DOHH2 (cell line): ENCODE measurements at regions not wholly inside any gene's neighbourhood (a gene's known extent, or its start where the extent isn't known, plus 50 kb on each side); places are given as distances from the start of the nearest gene placed in this dataset.

Source experiments
- EZH2phosphoT487 ChIP-seq: fragments of 200-600 bp; sonication (generic); IDR thresholded peaks from 2 replicates; pipeline ENCODE4 v1.6.1; 2017; ENCODE audit warnings: borderline replicate concordance, mild to moderate bottlenecking, antibody characterized with exemption, low read length, moderate library complexity, mixed read lengths
- TF ChIP-seq, protein P1 (sequence below): fragments of 200-600 bp; sonication (generic); IDR thresholded peaks from one replicate; pipeline ENCODE4 v1.5.1; 2014; ENCODE audit warnings: antibody characterized with exemption, mild to moderate bottlenecking, low read depth, low read length; ENCODE audit not compliant: poor library complexity, severe bottlenecking

DNA sequence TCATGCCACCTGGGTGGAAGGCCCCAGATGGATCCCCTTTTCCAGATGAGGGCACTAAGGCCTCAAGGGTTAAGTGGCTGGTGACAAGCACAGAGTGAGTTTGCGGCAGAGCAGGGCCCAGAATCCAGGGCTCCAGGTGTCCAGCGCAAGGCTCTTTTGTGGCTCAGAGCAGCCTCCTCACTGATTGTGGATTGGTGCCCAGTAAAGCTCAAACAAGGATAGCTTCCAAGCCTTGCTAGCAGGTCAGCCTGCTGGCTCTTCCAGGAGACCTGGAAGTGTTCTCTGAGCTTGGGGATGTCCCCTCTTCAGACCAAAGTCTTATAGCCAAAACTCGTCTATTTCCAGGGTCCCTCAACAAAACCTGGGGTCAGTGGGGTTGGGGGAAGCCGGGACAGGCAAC is 167.6 kb upstream of the SYT13 start:
- TF ChIP-seq, protein P1, sequence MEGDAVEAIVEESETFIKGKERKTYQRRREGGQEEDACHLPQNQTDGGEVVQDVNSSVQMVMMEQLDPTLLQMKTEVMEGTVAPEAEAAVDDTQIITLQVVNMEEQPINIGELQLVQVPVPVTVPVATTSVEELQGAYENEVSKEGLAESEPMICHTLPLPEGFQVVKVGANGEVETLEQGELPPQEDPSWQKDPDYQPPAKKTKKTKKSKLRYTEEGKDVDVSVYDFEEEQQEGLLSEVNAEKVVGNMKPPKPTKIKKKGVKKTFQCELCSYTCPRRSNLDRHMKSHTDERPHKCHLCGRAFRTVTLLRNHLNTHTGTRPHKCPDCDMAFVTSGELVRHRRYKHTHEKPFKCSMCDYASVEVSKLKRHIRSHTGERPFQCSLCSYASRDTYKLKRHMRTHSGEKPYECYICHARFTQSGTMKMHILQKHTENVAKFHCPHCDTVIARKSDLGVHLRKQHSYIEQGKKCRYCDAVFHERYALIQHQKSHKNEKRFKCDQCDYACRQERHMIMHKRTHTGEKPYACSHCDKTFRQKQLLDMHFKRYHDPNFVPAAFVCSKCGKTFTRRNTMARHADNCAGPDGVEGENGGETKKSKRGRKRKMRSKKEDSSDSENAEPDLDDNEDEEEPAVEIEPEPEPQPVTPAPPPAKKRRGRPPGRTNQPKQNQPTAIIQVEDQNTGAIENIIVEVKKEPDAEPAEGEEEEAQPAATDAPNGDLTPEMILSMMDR: no peak
- no peak for TF ChIP-seq EZH2phosphoT487
